ENCODE measurements at regions not wholly inside any gene's neighbourhood (a gene's known extent, or its start where the extent isn't known, plus 50 kb on each side); places are given as distances from the start of the nearest gene placed in this dataset.

- TF ChIP-seq MAX (IDR thresholded peaks at IDR 0.05): no peak
- no peak for TF ChIP-seq ZFP62 (CRISPR knock-in tag; IDR thresholded peaks at IDR 0.05)
- no peak for TF ChIP-seq CTCF (CRISPR knock-in tag; IDR thresholded peaks at IDR 0.05)
- no peak for TF ChIP-seq EZH2 (conservative IDR thresholded peaks at IDR 0.05; ENCODE audit: low read depth, low read length)
- TF ChIP-seq POLR2A (IDR thresholded peaks at IDR 0.05; ENCODE audit: insufficient read depth in 1 of 2, low read depth in 2 of 2, low read length in 2 of 2): no peak
These were observed 54.9 kb upstream of the SACS start for GRCh38 chr13:23488442-23488841.

All from HepG2 (cell line).